NCI-H69 (cell line): ENCODE measurements at regions not wholly inside any gene's neighbourhood (a gene's known extent, or its start where the extent isn't known, plus 50 kb on each side); places are given as distances from the start of the nearest gene placed in this dataset.
"Not testable (repeated sequence)": the region's sequence is repeated elsewhere in the genome, so short reads cannot be mapped to it uniquely, and the experiment has no call there.

ENCODE experiments used
- DNase-seq: peaks from one replicate; lab custom pipeline; 2025; lab: John Stamatoyannopoulos, UW

GRCh38 chr9:2354216-2354615 lies 267.4 kb upstream of the VLDLR start:
- no peak for DNase-seq

- no peak for DNase-seq
Measured at GRCh38 chr9:2354856-2355696, 266.5 kb upstream of the VLDLR start.

GRCh38 chr9:2355697-2355983 lies 265.9 kb upstream of the VLDLR start:
- peak; percentile 20 for DNase-seq

- DNase-seq: no peak
Measured at GRCh38 chr9:2356041-2356790, 265.4 kb upstream of the VLDLR start.

- peak; percentile 53 for DNase-seq
Measured at GRCh38 chr9:2359891-2360471, 261.6 kb upstream of the VLDLR start.

- no peak for DNase-seq
Measured at GRCh38 chr9:2362150-2362549, 259.4 kb upstream of the VLDLR start.

- no peak for DNase-seq
Measured at GRCh38 chr9:2363138-2363745, 258.3 kb upstream of the VLDLR start.

- DNase-seq: no peak
Measured at GRCh38 chr9:2363781-2364180, 257.8 kb upstream of the VLDLR start.

GRCh38 chr9:2367970-2368369 lies 253.6 kb upstream of the VLDLR start:
- no peak for DNase-seq

GRCh38 chr9:2373648-2374047 lies 247.9 kb upstream of the VLDLR start:
- DNase-seq: no peak

- no peak for DNase-seq
Measured at GRCh38 chr9:2375114-2375513, 246.5 kb upstream of the VLDLR start.

GRCh38 chr9:2377117-2377516 lies 244.5 kb upstream of the VLDLR start:
- DNase-seq: no peak

GRCh38 chr9:2377834-2378233 lies 243.8 kb upstream of the VLDLR start:
- DNase-seq: no peak

GRCh38 chr9:2378266-2378665 lies 243.3 kb upstream of the VLDLR start:
- peak; percentile 92 for DNase-seq

GRCh38 chr9:2378816-2379215 lies 242.8 kb upstream of the VLDLR start:
- no peak for DNase-seq

- DNase-seq: no peak
Measured at GRCh38 chr9:2384741-2385140, 236.8 kb upstream of the VLDLR start.

GRCh38 chr9:2385746-2386145 lies 235.8 kb upstream of the VLDLR start:
- peak; percentile 32 for DNase-seq

GRCh38 chr9:2386566-2386965 lies 235.0 kb upstream of the VLDLR start:
- no peak for DNase-seq

GRCh38 chr9:2387166-2387565 lies 234.4 kb upstream of the VLDLR start:
- DNase-seq: no peak

GRCh38 chr9:2389404-2389803 lies 232.2 kb upstream of the VLDLR start:
- no peak for DNase-seq

- no peak for DNase-seq
Measured at GRCh38 chr9:2390028-2390427, 231.6 kb upstream of the VLDLR start.

- not testable (repeated sequence) for DNase-seq
Measured at GRCh38 chr9:2391509-2392132, 230.0 kb upstream of the VLDLR start.
